Neural progenitor cell (in vitro differentiated cells): ENCODE measurements at regions not wholly inside any gene's neighbourhood (a gene's known extent, or its start where the extent isn't known, plus 50 kb on each side); places are given as distances from the start of the nearest gene placed in this dataset.
A peak's percentile ranks its signal among the peaks of the same experiment; 100 is the strongest.

ENCODE experiments used
- DNase-seq: peaks from one replicate; pipeline ENCODE4 v3.0.0-alpha.2; 2016; ENCODE audit warnings: low spot score
- H2AFZ ChIP-seq: fragments of 200-600 bp; sonication (generic); replicated peaks from 2 replicates; pipeline ENCODE4 v1.6.1; 2016; ENCODE audit warnings: antibody characterized with exemption
- H3F3A ChIP-seq: fragments of 200-600 bp; sonication (generic); 2 replicates; pipeline ENCODE4 v1.6.1; 2016; ENCODE audit warnings: antibody characterized with exemption, low read depth
- H3K27ac ChIP-seq: fragments of 200-600 bp; sonication (generic); 2 replicates; pipeline ENCODE4 v1.5.1; 2016; ENCODE audit warnings: mild to moderate bottlenecking
- H3K27me3 ChIP-seq: fragments of 200-600 bp; sonication (generic); 2 replicates; pipeline ENCODE4 v1.6.1; 2016; ENCODE audit warnings: mild to moderate bottlenecking, moderate library complexity
- H3K36me3 ChIP-seq: fragments of 200-600 bp; sonication (generic); 2 replicates; pipeline ENCODE4 v1.5.1; 2016
- H3K4me1 ChIP-seq: fragments of 200-600 bp; sonication (generic); 2 replicates; pipeline ENCODE4 v1.6.1; 2016; ENCODE audit warnings: mixed run types
- H3K4me2 ChIP-seq: fragments of 200-600 bp; sonication (generic); 2 replicates; pipeline ENCODE4 v1.6.1; 2016
- H3K4me3 ChIP-seq: fragments of 200-600 bp; sonication (generic); 2 replicates; pipeline ENCODE4 v1.5.1; 2016
- H3K79me2 ChIP-seq: fragments of 200-600 bp; sonication (generic); 2 replicates; pipeline ENCODE4 v1.6.1; 2016; ENCODE audit warnings: low read depth
- H3K9ac ChIP-seq: fragments of 200-600 bp; sonication (generic); 2 replicates; pipeline ENCODE4 v1.6.1; 2016
- H3K9me3 ChIP-seq: fragments of 200-600 bp; sonication (generic); 2 replicates; pipeline ENCODE4 v1.5.1; 2016; ENCODE audit warnings: low read depth
- H4K20me1 ChIP-seq: fragments of 200-600 bp; sonication (generic); 2 replicates; pipeline ENCODE4 v1.6.1; 2016; ENCODE audit warnings: low read depth
- H3K27ac Mint-ChIP-seq: 3 replicates; pipeline ENCODE4 v1.8.0; 2021; ENCODE audit warnings: mixed read lengths
- H3K27me3 Mint-ChIP-seq: 2 replicates; pipeline ENCODE4 v1.8.0; 2022; ENCODE audit warnings: low read depth, mild to moderate bottlenecking, inconsistent platforms, moderate library complexity, mixed read lengths; ENCODE audit not compliant: insufficient read depth
- H3K36me3 Mint-ChIP-seq: 3 replicates; pipeline ENCODE4 v1.8.0; 2021; ENCODE audit warnings: mixed read lengths
- H3K4me1 Mint-ChIP-seq: 3 replicates; pipeline ENCODE4 v1.8.0; 2021; ENCODE audit warnings: mixed read lengths
- H3K4me3 Mint-ChIP-seq: 3 replicates; pipeline ENCODE4 v1.8.0; 2021; ENCODE audit warnings: mild to moderate bottlenecking, moderate library complexity, mixed read lengths
- H3K9me3 Mint-ChIP-seq: 3 replicates; pipeline ENCODE4 v1.8.0; 2020; ENCODE audit warnings: mixed read lengths
- CTCF ChIP-seq: fragments of 200-600 bp; sonication (generic); IDR thresholded peaks from 2 replicates; pipeline ENCODE4 v1.5.1; 2017; ENCODE audit warnings: antibody characterized with exemption, mild to moderate bottlenecking
- EZH2 ChIP-seq: fragments of 200-600 bp; sonication (generic); IDR thresholded peaks from 2 replicates; pipeline ENCODE4 v1.6.1; 2017; ENCODE audit warnings: antibody characterized with exemption, mild to moderate bottlenecking, moderate library complexity
- EZH2phosphoT487 ChIP-seq: fragments of 200-600 bp; sonication (generic); IDR thresholded peaks from 2 replicates; pipeline ENCODE4 v1.6.1; 2017; ENCODE audit warnings: antibody characterized with exemption

GRCh38 chr6:168192195-168192900 is 113.3 kb upstream of the FRMD1 start:
- Mint-ChIP-seq H3K9me3 (peaks cover 3% of the 10 kb centered on the region), H3K27me3 (peaks cover 18% of the 10 kb centered on the region), H3K4me1 (peaks cover 24% of the 10 kb centered on the region), H3K27ac (peak overlapping the region; percentile 44), H3K36me3 (no peaks in the 10 kb centered on the region), H3K4me3 (no peak overlapping the region)
- no peaks in the 10 kb centered on the region for H3F3A ChIP-seq
- peak overlapping the region; percentile 12 for H3K4me2 ChIP-seq
- H3K4me1 ChIP-seq = peaks cover 11% of the 10 kb centered on the region
- no peaks in the 10 kb centered on the region for H4K20me1 ChIP-seq
- no peaks in the 10 kb centered on the region for H3K27me3 ChIP-seq
- no peaks in the 10 kb centered on the region for H3K79me2 ChIP-seq
- DNase-seq = peak; percentile 17
- no peak for TF ChIP-seq CTCF
- TF ChIP-seq EZH2 = no peak
- no peak for TF ChIP-seq EZH2phosphoT487
- no peaks in the 10 kb centered on the region for H3K9me3 ChIP-seq
- H3K27ac ChIP-seq = no peak overlapping the region
- H3K4me3 ChIP-seq = no peak overlapping the region
- no peak overlapping the region for H2AFZ ChIP-seq
- no peak overlapping the region for H3K9ac ChIP-seq
- H3K36me3 ChIP-seq = no peaks in the 10 kb centered on the region

- H3K4me1 Mint-ChIP-seq = peaks cover 21% of the 10 kb centered on the region
- no peaks in the 10 kb centered on the region for H3K27me3 ChIP-seq
- no peaks in the 10 kb centered on the region for H3F3A ChIP-seq
- H3K36me3 Mint-ChIP-seq = peaks cover 3% of the 10 kb centered on the region
- no peaks in the 10 kb centered on the region for H3K36me3 ChIP-seq
- no peaks in the 10 kb centered on the region for H4K20me1 ChIP-seq
- H3K4me3 Mint-ChIP-seq = no peak overlapping the region
- TF ChIP-seq CTCF (no peak), EZH2 (no peak), EZH2phosphoT487 (no peak)
- H3K79me2 ChIP-seq = no peaks in the 10 kb centered on the region
- no peak overlapping the region for H2AFZ ChIP-seq
- H3K27ac ChIP-seq = no peak overlapping the region
- H3K9me3 Mint-ChIP-seq = peaks cover 10% of the 10 kb centered on the region
- H3K9ac ChIP-seq = no peak overlapping the region
- DNase-seq = no peak
- H3K27me3 Mint-ChIP-seq = peaks cover 22% of the 10 kb centered on the region
- no peaks in the 10 kb centered on the region for H3K9me3 ChIP-seq
- no peak overlapping the region for H3K4me2 ChIP-seq
- no peak overlapping the region for H3K27ac Mint-ChIP-seq
- peaks cover 11% of the 10 kb centered on the region for H3K4me1 ChIP-seq
- H3K4me3 ChIP-seq = no peak overlapping the region
These were observed 111.8 kb upstream of the FRMD1 start for GRCh38 chr6:168190646-168191443.

DNA sequence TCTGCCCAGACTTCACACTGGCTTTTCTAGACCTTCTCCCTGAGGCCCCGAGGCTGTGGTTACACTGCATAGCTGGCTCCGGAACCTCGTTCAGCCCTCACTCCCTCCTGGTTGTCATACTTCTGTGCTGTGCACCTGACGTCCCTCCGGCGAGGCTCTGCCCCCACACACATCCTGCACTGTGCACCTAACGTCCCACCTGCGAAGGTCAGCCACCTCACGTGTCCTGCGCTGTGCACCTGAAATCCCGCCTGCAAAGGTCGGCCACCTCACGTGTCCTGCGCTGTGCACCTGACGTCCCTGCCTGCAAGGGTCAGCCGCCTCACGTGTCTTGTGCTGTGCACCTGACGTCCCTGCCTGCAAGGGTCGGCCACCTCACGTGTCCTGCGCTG is 111.0 kb upstream of the FRMD1 start:
- Mint-ChIP-seq H3K9me3 (peaks cover 13% of the 10 kb centered on the region), H3K36me3 (peaks cover 3% of the 10 kb centered on the region), H3K4me3 (no peak overlapping the region), H3K4me1 (peaks cover 21% of the 10 kb centered on the region), H3K27ac (no peak overlapping the region), H3K27me3 (peaks cover 15% of the 10 kb centered on the region)
- no peaks in the 10 kb centered on the region for H3K9me3 ChIP-seq
- H3K9ac ChIP-seq = no peak overlapping the region
- H3K27ac ChIP-seq = no peak overlapping the region
- no peaks in the 10 kb centered on the region for H3K36me3 ChIP-seq
- peaks cover 11% of the 10 kb centered on the region for H3K4me1 ChIP-seq
- no peak overlapping the region for H3K4me3 ChIP-seq
- H3K27me3 ChIP-seq = peaks cover 7% of the 10 kb centered on the region
- H4K20me1 ChIP-seq = no peaks in the 10 kb centered on the region
- H2AFZ ChIP-seq = no peak overlapping the region
- TF ChIP-seq EZH2phosphoT487 (no peak), CTCF (no peak), EZH2 (no peak)
- H3F3A ChIP-seq = no peaks in the 10 kb centered on the region
- H3K79me2 ChIP-seq = no peaks in the 10 kb centered on the region
- DNase-seq = no peak
- H3K4me2 ChIP-seq = no peak overlapping the region
